Stomach (tissue), 8 donors: ENCODE measurements at regions not wholly inside any gene's neighbourhood (a gene's known extent, or its start where the extent isn't known, plus 50 kb on each side); places are given as distances from the start of the nearest gene placed in this dataset.

Source experiments
- DNase-seq, 2 donors: peaks; one replicate each; pipeline versions ENCODE4 v3.0.0 to v3.0.0-alpha.2; 2013 to 2019
- H3K27ac ChIP-seq, 5 donors: fragments of 200-600 bp in 4 of 5; sonication (generic) in 4 of 5; one replicate each; pipeline ENCODE4 v1.5.1; 2013 to 2019; ENCODE audit warnings: mild to moderate bottlenecking in 1 of 5, moderate library complexity in 1 of 5
- H3K27me3 ChIP-seq, 3 donors: fragments of 200-600 bp; sonication (generic); one replicate each; pipeline ENCODE4 v1.5.1; 2017 to 2019; ENCODE audit warnings: mixed run types in 1 of 3
- H3K36me3 ChIP-seq, 4 donors: fragments of 200-600 bp; sonication (generic); 1 replicate in 3 of 4; 2 replicates in 1 of 4; pipeline ENCODE4 v1.5.1; 2016 to 2019
- H3K4me1 ChIP-seq, 4 donors: fragments of 200-600 bp; sonication (generic); one replicate each; pipeline ENCODE4 v1.5.1; 2016 to 2019
- H3K4me3 ChIP-seq, 4 donors: fragments of 200-600 bp; sonication (generic) in 3 of 4; one replicate each; pipeline ENCODE4 v1.5.1; 2016 to 2019; ENCODE audit warnings: mild to moderate bottlenecking in 1 of 4
- H3K9me3 ChIP-seq, 4 donors: fragments of 200-600 bp; sonication (generic); one replicate each; pipeline ENCODE4 v1.5.1; 2016 to 2019
- EP300 ChIP-seq: sonication (generic); formaldehyde crosslinking; IDR thresholded peaks from one replicate; pipeline ENCODE4 v1.6.1; 2017; ENCODE audit warnings: antibody characterized with exemption
- POLR2A ChIP-seq, 4 donors: fragments of 450-650 bp; IDR thresholded peaks; one replicate each; pipeline ENCODE4 v1.6.1; 2016; ENCODE audit warnings: antibody characterized with exemption in 4 of 4, control low read depth in 2 of 4, mild to moderate bottlenecking in 1 of 4, moderate library complexity in 1 of 4
- POLR2AphosphoS5 ChIP-seq, 3 donors: sonication (generic); formaldehyde crosslinking; IDR thresholded peaks; one replicate each; pipeline ENCODE4 v1.6.1; 2016; ENCODE audit warnings: antibody characterized with exemption in 3 of 3
- whole genome bisulfite sequencing, 5 donors: extraction: QIAGEN DNeasy Blood & Tissue Kit in 3 of 5; methylation state at CpG; one replicate each; pipeline versions ENCODE4 v1.1.5 to v1.1.7; 2013 to 2018; 5-methylcytosine and 5-hydroxymethylcytosine counted together
- intact Hi-C: fragments of 100-400 bp; cut with DNase I; formaldehyde crosslinking; loops from one replicate; pipeline ENCODE4 v1.15.1; 2023; ENCODE audit warnings: low total_unique reads
- TF ChIP-seq, protein P1 (sequence below), 7 experiments: fragments of 450-650 bp in 4 of 7; fragments of 200-600 bp in 3 of 7; sonication (generic) in 3 of 7; IDR thresholded peaks; one replicate each; pipeline ENCODE4 v1.5.1; 2016 to 2019; ENCODE audit warnings: antibody characterized with exemption in 7 of 7, control low read depth in 2 of 7, mild to moderate bottlenecking in 1 of 7
- donor health status: healthy with polysubstance abuse.
- donor health status: Bipolar disorder and iron deficiency.
- donor health status: healthy.

DNA sequence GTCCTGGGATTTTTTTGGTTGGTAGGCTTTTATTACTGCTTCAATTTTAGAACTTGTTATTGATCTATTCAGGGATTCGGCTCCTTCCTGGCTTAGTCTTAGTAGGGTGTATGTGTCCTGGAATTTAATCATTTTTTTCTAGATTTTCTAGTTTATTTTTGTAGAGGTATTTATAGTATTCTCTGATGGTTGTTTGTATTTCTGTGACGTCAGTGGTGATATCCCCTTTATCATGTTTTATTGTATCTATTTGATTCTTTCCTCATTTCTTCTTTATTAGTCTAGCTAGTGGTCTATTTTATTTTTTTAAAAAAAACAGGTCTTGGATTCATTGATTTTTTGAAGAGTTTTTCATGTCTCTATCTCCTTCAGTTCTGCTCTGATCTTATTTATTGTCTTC, 193.3 kb upstream of the MAP2 start:
- Histone ChIP-seq H3K9me3 (no peaks in the 10 kb centered on the region), H3K27me3 (no peaks in the 10 kb centered on the region), H3K4me3 (no peak overlapping the region), H3K27ac (no peak overlapping the region), H3K36me3 (no peaks in the 10 kb centered on the region), H3K4me1 (no peaks in the 10 kb centered on the region)
- no peak for TF ChIP-seq EP300
- TF ChIP-seq, protein P1, sequence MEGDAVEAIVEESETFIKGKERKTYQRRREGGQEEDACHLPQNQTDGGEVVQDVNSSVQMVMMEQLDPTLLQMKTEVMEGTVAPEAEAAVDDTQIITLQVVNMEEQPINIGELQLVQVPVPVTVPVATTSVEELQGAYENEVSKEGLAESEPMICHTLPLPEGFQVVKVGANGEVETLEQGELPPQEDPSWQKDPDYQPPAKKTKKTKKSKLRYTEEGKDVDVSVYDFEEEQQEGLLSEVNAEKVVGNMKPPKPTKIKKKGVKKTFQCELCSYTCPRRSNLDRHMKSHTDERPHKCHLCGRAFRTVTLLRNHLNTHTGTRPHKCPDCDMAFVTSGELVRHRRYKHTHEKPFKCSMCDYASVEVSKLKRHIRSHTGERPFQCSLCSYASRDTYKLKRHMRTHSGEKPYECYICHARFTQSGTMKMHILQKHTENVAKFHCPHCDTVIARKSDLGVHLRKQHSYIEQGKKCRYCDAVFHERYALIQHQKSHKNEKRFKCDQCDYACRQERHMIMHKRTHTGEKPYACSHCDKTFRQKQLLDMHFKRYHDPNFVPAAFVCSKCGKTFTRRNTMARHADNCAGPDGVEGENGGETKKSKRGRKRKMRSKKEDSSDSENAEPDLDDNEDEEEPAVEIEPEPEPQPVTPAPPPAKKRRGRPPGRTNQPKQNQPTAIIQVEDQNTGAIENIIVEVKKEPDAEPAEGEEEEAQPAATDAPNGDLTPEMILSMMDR (IDR thresholded peaks at IDR 0.05) = no peak
- no peak for TF ChIP-seq POLR2A (IDR thresholded peaks at IDR 0.05)
- no peak for TF ChIP-seq POLR2AphosphoS5 (IDR thresholded peaks at IDR 0.05)
- intact Hi-C loops = no loop called here
- 74 to 86% (median 77%) methylated on average over 2 of the region's 2 CpGs for WGBS, 5 donors
- no peak for DNase-seq

DNA sequence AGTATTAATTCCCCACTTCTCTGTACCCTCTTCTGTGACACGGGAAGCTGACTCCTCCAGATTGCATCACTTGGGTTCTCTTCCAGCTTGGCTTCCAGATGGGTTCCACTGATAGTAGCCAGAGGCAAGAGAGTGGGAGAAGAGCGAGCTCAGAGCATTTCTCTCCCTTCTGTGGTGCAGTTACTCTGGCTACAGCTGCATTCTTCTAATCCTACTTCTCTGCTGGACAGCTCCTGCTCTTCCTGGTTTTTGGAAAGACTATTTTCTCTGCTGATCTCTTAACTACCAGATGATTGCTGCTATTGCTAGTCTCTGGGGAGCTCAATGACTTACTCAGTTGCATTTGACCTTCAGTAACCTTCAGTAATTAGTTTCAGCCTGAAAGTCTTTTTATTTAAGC, 187.5 kb upstream of the MAP2 start:
- Histone ChIP-seq H3K27ac (no peak overlapping the region), H3K4me1 (no peaks in the 10 kb centered on the region), H3K9me3 (peaks cover 0 to 8% (median 6%) of the 10 kb centered on the region in 4 donors), H3K4me3 (no peak overlapping the region), H3K27me3 (no peaks in the 10 kb centered on the region), H3K36me3 (no peaks in the 10 kb centered on the region)
- peak in 1 of 2 donors; percentile 1 for DNase-seq
- TF ChIP-seq POLR2A (IDR thresholded peaks at IDR 0.05) (no peak), POLR2AphosphoS5 (IDR thresholded peaks at IDR 0.05) (no peak), EP300 (no peak)
- TF ChIP-seq, protein P1 (IDR thresholded peaks at IDR 0.05) = no peak
- intact Hi-C loops = no loop called here
- WGBS, 5 donors = 41 to 63% (median 46%) methylated on average over 2 of the region's 2 CpGs

DNA sequence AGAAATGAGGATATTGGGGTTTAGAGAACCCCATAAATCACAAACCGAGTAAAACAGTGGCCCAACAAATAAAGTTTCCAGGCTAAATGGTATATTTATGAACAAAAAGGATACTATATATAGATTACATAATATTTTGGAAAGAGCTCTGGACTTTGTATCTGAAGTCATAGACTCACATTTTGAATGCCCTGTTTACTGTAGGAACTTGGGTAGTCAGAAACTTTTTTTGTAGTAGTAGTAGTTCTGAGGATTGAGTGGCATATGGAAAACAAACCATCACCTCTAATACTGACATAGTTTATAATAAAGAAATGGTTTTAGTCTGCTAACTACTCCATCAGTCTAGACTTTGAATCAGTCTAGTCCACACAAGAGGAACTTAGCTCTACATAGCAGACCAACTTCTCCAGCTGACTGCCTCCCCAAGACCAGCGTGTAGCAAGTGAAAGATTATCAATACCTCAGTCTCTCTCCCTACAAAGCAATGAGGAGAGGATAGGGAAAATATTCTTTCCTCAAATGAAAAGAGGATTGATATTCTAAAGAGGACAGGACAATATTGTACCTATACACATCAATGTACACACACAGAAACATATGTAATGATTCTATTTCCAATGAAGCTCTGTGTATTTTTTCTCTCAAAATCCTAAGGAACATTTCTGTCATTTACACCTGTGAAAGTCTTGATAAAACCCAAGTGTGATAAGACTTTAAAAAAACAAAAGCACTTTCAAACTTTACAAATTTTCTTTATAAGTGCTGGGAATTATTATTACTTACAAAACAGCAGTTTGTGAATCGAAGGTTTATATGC, 184.9 kb upstream of the MAP2 start:
- Histone ChIP-seq H3K4me1 (no peaks in the 10 kb centered on the region), H3K36me3 (no peaks in the 10 kb centered on the region), H3K9me3 (peaks cover 0 to 16% (median 14%) of the 10 kb centered on the region in 4 donors), H3K4me3 (no peak overlapping the region), H3K27me3 (no peaks in the 10 kb centered on the region), H3K27ac (no peak overlapping the region)
- TF ChIP-seq POLR2AphosphoS5 (IDR thresholded peaks at IDR 0.05) = no peak
- TF ChIP-seq EP300 = no peak
- 51 to 58% (median 55%) methylated on average over 3 of the region's 3 CpGs for WGBS, 5 donors
- no peak for DNase-seq
- intact Hi-C loops = no loop called here

DNA sequence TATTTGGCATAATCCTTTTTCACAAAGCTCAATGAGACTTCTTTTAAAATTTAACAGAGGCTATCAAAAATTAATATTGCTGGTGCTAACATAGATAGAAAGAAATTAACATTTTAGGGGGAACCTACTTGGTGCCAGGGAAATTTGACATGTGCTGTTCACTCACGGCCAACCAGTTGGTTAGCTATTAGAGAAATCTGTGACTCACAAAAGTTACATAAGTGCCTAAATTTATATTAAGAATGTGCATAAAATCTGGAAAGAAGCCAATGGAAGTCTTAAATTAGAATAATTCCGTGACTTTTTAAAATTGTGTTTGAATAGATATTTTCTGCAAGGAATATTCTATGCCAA, 184.3 kb upstream of the MAP2 start:
- intact Hi-C loops = no loop called here
- Histone ChIP-seq H3K4me3 (no peak overlapping the region), H3K4me1 (no peaks in the 10 kb centered on the region), H3K27ac (no peak overlapping the region), H3K36me3 (no peaks in the 10 kb centered on the region), H3K27me3 (no peaks in the 10 kb centered on the region), H3K9me3 (peaks cover 0 to 16% (median 14%) of the 10 kb centered on the region in 4 donors)
- 34 to 64% (median 40%) methylated on average over 2 of the region's 2 CpGs for WGBS, 5 donors
- DNase-seq = peak in 1 of 2 donors; percentile 3
- no peak for TF ChIP-seq EP300
- TF ChIP-seq POLR2A (IDR thresholded peaks at IDR 0.05) = no peak
- TF ChIP-seq, protein P1 (IDR thresholded peaks at IDR 0.05) = no peak
- no peak for TF ChIP-seq POLR2AphosphoS5 (IDR thresholded peaks at IDR 0.05)

DNA sequence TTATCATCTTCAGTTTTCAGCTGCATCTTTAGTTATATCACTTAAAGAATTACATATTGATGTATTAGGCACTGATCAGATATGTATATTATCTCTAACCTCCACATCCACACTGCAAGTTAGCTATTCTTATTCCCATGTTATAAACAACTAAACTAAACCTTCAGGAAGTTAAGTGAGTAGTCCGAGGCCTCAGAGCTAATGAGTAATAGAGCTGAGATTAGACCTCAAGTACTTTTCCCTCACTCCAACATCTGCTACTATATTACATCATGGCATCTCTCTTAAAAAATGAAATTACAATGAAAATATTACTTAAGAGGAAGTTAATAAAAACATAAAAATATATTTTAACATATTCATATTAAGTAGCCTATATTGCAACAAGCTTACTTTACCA, 183.6 kb upstream of the MAP2 start:
- Histone ChIP-seq H3K4me1 (no peaks in the 10 kb centered on the region), H3K9me3 (peaks cover 0 to 16% (median 14%) of the 10 kb centered on the region in 4 donors), H3K27ac (no peak overlapping the region), H3K4me3 (no peak overlapping the region), H3K36me3 (no peaks in the 10 kb centered on the region), H3K27me3 (no peaks in the 10 kb centered on the region)
- intact Hi-C loops = no loop called here
- 0 to 64% (median 43%) methylated on average over 1 of the region's 1 CpG for WGBS, 5 donors
- DNase-seq = no peak
- TF ChIP-seq, protein P1 (IDR thresholded peaks at IDR 0.05) = no peak
- TF ChIP-seq EP300 (no peak), POLR2A (IDR thresholded peaks at IDR 0.05) (no peak), POLR2AphosphoS5 (IDR thresholded peaks at IDR 0.05) (no peak)
